ENCODE measurements at regions not wholly inside any gene's neighbourhood (a gene's known extent, or its start where the extent isn't known, plus 50 kb on each side); places are given as distances from the start of the nearest gene placed in this dataset.
"Not testable (repeated sequence)": the region's sequence is repeated elsewhere in the genome, so short reads cannot be mapped to it uniquely, and the experiment has no call there.

DNA sequence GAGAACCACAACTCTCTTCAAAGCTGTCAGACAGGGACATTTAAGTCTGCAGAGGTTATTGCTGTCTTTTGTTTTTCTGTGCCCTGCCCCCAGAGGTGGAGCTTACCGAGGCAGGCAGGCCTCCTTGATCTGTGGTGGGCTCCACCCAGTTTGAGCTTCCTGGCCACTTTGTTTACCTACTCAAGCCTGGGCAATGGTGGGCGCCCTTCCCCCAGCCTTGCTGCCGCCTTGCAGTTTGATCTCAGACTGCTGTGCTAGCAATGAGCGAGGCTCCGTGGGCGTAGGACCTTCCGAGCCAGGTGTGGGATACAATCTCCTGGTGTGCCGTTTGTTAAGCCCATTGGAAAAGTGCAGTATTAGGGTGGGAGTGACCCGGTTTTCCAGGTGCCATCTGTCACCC lies 822.1 kb downstream of the KCNMA1 start:
- DNase-seq: not testable (repeated sequence)

DNA sequence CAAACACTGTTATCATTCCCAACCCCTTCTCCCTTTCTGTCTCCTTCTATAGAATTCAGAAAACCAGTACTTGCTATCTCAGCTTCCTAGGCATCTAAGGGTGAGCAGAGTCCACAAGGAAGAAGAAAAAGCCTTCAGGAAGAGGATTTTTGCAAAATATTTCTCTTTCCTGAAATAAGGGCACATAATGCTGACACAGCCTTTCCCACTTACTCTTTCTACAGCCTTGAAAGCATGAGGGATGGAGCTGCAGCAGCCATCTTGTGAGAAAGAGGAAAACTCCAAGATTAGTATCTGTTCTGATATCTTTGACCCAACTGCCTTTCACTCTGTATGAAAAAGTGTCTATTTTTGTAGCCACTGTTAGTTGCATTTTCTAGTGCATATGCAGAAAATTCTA lies 826.2 kb downstream of the KCNMA1 start:
- DNase-seq: no peak

DNA sequence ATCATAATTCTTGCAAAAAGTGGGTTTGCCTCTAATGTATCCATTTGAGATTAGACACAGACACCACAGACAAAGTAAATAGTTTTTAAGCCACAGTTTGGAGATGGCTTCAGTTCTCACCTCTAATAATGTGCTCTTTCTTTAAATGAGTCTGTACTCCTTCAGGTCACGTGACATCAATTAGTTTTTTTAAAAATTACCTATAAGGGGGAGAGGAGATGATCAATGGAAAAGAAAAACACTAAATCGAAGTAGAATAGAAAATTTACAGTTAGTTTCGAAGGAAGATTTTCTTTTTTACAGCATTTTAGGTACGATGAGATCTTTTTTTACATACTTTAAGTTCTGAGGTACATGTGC lies 849.2 kb downstream of the KCNMA1 start:
- no peak for DNase-seq

DNA sequence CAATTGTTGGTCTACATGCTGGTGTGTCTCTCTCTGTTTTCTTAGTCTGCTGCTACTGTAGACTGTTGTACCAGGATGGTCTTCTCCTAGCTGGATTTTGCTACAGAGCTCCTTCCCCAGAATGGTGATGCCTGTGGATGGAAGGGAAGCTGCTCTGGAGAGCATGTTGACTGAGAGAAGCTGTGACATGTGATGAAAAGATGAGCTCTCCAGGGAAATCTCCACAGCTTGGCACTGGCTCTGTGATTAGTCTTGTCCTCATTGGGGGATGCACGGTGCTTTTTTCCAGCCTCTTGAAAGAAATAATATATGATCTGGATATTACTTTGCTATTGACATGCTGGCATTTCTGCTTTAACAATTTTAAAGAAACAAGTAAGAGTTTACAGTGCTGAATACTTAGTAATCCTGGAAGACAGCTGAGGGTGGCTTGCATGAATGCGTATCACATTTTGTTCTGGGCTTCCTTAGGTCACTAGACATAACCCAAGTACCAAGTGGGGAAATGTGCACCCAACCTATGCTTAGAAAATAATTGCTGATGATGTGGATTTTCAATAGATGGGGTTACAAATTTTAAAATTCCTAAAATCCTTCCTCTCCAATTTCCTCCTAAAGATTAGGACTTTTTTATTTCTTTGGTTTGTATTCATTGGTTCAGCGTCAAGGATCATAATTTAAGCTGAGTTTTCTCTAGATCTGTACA lies 849.7 kb downstream of the KCNMA1 start:
- no peak for DNase-seq

DNA sequence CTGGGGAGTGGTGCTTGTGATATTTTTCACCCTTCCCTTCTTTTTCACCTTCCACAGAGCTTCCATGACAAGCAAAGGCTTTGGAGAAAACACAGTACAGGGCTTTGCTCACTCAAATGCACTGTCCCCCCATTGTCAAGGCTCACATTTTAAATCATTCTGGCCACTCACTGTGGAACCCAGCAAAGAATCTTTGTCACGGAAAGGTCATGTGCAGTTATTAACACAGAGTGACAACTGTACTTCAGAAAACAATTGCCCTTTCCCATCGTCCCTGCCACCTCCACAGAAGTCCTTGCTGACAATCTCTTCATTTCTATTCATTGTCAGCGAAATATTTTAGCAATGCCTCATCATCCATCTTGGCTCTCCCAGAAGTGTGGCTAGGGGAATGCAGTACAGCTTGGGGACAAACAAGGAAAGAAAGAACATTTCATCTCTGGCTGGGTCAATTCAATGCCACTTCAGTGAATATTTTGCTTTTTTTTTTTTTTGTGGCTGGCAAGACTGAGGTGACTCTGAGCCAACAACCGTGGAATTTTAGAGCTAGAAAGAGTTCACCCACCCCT lies 851.0 kb downstream of the KCNMA1 start:
- peak; percentile 5 for DNase-seq

DNA sequence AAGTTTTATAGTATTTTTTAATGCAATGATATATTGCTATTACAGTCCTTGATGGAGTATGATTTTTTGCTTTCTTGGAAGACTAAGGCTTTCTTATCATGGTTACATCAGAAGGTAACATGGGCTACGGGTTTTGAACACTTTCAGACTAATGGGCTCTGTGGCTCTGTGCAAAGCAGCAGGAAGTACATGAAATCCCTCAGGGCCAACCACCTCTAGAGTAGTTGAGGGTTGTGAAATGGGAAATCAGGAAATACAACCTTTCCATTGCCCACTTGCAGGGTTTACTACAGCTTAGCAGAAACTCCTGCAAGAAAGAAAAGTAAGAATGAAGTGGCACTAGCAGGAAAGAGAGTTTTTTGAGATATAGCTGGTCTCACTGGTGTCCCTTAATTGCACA lies 853.5 kb downstream of the KCNMA1 start:
- DNase-seq: no peak

DNA sequence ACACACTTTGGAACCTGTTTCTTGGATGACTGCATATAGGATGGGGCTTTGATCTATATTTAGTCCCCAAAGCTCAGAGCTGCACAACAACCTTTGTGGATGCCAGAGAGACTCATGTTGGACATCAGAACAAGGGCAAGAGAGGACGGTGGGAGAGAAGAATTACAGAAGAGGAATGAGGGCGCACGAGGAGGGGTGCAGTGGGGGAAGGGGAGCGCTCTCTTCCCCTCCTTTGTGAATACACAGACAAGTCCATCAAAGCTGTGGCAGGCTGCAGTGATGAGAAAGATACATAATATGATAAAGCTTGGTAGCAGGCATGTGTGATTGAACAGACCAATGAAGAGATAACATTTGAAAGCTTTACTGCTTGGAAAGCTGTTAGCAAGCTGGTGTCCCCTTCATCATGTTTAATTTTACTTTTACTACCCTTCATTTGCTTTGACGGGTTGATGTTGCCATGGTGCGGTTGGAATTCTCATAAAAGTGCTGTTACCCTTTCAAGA lies 857.8 kb downstream of the KCNMA1 start:
- no peak for DNase-seq

DNA sequence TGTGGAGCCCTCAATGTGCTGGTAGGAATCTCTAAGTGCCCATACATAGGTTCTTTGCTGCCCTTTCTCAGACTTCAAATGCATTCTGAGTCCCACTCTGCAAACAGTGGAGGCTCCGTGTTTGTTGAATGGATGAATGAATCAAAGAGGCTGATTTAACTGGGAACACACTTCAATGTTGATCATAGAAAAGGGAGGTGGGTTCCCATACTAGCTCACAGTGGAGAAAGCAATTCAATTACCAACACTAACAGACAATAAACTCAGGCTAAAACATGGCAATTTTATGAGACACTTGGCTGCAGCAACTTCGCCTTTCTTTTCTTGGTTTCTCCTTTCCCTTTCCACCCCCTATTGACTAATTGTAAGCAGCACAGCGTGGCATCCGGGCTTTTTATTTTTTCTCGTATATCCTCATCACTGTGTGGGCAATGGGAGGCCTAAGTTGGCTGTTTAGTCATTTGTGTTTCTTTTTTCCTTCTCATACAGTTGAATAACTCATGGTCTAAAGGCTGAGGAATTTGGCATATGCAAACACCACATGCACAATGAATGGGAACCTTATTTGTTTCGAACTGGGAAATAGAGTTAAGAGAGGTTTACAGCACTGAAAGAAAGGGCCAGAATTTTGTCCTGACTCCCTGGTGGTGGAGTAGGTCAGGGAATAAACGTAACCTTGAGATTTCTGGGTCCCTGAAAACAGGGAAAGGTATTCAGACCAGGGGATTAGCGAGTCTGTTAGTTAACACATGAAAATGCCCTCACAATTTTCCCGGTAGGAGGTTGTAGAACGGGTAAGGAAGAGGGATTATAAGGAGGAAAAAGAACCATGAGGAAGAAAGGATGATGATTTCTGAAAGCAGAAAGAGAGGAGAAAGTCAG lies 858.5 kb downstream of the KCNMA1 start:
- DNase-seq: peak; percentile 69

DNA sequence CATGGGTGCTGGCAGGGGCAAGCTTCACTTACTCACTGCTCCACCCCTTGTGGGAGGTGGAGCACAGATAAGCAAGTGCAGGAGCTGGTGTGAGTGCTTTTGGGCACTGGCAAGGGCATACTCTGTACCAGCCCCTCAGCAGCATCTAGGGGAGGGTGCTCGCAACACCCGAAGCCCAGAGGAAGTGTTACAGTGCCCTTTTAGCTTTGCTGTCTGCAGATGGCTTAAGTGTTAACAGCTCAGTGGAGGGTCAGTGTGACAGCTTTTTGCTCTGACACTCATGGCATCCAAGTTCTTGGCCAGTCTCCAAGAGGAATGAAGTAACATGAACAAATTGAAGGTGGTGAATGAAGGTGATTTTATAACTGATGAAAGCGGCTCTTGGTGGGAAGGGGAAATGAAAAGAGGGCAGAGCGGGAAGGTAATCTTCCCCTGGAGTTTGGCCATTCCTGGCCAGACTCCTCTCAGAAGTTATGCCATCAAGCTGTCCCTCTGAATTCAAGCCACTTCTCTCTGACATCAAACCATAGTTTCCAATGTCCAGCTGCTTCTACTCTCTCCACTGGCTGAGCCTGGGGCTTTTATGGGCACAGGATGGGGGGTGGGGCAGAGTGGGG lies 862.5 kb downstream of the KCNMA1 start:
- DNase-seq: no peak

DNA sequence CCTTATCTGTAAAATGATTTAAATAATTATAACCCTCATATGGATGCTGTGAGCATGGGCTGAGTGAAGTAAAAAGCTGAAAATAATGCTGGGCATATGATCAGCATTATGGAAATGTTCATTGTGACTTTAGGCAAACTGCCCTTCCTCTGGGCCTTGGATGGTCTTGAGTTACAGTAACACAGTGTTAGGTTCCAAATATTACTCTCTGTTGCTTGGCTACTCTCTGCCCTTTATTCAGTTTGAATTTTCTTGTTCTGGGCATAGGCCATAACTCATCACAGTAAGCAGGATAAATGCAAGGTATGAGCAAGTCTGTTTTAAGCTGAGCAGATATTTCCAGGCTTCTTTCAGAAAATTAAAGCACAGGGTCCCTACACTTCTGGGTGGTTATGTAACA lies 868.0 kb downstream of the KCNMA1 start:
- DNase-seq: no peak

DNA sequence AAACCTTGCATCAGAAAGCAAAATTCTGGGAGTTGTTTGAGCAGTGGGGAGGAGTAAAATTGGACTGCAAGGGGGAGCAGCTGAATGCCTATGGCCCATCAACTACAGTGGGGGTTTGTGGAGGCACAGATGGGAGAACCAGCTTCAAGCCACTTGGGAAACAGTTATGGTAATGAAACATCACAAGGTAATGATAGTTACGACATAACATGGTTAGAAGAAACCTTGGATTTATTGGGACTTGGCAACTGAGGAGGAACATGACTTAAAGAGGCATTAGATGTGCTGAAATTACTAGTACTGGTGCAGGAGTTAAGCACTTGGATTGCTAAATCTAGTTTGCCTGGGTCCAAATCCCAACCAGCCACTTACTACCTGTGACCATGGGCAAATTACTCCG lies 868.4 kb downstream of the KCNMA1 start:
- DNase-seq: peak; percentile 11

DNA sequence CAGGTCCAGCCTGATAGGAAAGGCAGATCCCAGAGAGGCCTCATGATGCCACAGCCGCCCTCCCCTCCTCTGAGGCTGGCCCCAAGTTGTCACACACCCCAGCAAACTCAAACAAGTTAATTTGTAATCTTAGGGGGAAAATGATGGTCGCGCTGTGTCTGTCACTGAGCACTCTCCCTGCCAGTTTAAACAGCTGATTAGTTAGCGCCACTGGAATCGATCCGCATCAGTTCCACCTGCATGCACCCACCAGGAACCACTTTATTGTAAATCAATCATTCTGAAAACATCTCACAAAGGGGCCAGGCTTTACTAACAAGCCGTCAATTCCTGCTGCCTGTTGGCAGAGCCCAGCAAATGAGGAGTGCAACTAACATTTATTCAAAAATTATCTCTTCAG lies 870.9 kb downstream of the KCNMA1 start:
- no peak for DNase-seq

DNA sequence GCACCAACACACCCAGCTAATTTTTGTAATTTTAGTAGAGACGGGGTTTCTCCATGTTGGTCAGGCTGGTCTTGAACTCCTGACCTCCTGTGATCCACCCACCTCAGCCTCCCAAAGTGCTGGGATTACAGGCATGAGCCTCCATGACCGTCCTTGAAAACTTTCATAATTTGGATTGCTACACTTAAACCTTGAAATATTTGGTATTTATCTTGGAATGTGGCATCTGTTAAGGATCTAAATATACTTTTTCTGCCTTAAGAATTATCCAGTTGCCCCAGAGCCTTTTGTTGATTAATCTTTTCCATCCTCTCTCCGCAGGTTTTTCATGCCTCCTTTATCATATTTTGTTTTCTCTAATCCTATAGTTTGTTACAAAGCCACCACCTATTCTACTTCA lies 872.7 kb downstream of the KCNMA1 start:
- not testable (repeated sequence) for DNase-seq

DNA sequence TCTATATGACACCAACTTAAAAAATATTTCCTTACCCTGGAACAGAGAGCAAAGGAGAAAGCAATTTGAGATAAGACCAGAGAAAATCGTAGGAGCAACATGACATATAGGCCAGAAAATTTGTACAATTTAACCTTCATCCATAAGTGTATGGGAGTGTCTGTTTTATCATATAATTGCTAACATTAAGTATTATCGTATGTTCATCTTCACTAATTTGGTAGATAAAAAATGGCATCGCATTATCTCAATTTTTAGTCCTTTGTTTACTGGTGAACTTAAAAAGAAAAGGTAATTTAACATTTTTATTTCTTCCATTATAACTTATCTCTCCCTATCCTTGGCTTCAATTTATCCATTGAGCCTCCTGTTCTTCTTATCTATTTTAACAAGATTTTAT lies 873.4 kb downstream of the KCNMA1 start:
- no peak for DNase-seq

DNA sequence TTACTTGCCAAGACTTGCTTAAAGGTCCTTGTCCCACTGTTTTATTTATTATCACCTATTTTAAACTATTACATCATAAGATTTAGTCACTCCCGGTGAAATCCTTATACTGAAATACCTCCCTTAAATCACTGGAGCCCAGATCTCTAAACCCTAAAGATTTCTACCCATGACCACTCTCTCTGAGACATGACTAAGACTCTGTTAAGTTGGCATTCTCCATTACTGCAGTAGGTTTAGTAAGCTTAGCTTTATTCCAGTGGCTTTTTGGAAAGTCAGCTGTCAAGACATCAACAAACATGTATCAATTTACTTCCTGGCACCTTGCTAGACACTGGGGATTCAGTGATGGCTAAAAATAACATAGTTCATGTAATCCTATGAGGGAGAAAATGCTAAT lies 874.2 kb downstream of the KCNMA1 start:
- DNase-seq: no peak

DNA sequence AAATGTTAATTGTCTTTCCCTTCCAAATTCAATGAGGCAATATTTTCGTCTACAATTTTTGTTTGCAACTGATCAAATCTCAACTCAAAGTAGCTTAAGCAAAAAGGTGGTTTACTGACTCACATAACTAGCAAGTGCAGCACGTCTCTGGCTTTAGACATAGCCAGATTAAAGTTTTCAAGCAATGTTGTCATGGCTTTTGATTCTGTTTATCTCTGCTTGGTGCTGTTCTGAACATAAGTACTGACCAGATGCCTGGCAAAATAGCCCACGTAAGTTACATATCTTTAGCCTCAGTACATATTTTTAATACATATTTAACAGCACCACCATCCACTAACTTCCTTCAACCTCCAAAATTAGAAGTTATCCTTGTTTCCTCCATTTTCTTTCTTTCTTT lies 877.9 kb downstream of the KCNMA1 start:
- DNase-seq: no peak

DNA sequence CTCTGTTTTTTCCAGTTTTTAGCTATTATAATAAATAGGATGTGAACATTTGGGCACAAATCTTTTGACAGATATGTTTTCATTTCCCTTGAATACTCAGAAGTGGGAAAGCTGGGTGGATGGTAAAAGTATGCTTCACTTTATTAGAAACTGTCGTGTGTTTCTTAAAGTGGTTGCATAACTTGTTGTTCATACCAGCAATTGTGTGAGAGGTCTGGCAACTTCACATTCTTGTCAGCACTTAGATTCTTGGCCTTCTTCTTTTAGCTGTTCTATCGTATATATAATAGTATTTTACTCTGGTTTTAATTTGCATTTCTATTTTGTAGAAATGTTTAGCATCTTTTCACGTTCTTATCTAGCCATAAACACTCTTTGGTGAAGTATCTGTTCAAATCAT lies 894.4 kb downstream of the KCNMA1 start:
- no peak for DNase-seq

DNA sequence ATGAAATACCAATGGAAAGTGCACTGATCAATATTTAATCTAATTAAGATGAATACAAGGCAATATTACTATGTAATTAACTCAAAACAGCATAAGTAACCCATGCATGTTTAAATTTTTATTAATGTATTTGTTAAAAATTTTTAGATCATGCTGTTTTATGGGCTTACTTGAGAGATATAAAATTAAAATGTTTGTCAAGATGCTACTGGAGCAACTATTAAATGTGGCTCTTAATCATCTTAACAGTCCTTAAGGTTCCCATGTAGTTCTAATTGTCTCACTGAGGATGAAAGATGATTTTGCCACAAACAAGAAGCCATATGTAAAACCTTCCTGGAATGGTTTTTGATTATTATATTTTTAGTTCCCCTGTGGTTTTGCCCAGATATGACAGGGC lies 897.1 kb downstream of the KCNMA1 start:
- no peak for DNase-seq

DNA sequence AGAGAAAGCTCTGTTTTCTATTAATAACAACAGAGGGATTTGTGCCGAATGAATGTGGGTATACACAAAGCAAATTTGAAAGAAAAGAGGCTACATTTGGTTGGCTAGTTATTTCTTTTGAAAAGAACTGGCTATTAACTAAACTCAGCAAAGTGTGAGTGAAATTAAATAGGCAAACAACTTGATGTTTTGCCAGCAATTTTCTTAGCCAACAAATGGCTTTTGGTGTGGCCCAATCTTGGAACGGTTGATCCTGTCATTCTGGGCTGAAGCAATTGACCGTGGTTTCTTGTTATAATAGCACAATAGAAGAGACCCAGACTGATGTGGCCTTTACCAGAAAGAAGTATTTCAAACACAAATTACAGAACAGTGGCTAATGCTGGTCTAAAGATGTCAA lies 898.6 kb downstream of the KCNMA1 start:
- no peak for DNase-seq

DNA sequence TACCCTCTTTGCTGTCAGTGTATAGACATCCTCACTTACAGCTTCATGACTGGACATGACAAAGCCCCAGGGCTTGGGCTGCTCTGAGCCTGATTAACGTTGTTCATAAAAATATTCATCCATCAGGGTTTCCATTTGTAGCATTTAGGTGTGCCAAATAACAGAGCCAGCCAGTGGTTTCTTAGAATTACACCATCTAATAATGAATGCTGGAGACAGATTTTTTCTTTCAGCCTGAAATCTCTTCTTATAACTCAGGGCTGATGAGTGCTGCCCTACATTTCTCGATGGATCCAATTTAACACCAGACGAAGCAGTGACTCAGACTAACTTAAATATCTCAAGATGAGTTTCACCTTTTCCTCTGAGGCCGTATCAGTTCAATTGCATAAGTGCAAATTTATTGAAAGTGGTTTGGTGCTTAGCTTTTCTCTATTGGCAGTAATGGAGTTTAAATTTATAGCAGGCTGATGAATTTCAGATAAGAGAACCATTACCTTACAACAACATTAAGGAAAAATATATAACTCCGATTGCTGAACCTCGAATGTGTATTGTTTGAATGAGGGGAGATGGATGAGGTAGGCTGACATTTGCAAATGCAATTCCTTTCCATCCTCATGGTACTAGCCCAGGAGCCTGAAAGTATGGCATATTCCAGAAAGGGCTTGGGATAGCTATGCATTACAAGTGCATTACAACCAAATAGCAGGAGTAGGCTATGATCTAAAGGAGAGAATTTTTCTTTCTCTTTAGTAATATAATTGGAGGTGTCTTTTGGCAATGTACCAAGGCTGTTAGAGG lies 900.6 kb downstream of the KCNMA1 start:
- peak; percentile 20 for DNase-seq

DNA sequence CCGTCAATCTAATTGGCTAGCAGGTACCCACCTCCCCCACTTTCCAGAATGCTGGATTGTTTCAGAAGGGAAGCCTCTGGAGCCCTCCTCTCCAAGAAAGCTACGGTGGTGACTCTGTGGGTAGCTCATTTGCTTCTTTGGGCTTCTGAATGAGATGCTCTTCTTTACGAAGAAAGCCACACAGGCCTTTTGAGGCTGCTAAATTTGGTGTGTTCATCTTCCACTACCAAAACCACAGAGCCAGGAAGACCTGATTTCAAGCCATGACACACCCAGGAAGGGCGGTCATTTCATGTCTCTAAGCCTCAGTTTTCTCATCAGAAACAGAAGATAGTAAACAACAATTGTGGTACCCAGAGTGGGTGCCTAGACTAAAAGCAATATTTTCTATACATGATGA lies 901.2 kb downstream of the KCNMA1 start:
- no peak for DNase-seq

DNA sequence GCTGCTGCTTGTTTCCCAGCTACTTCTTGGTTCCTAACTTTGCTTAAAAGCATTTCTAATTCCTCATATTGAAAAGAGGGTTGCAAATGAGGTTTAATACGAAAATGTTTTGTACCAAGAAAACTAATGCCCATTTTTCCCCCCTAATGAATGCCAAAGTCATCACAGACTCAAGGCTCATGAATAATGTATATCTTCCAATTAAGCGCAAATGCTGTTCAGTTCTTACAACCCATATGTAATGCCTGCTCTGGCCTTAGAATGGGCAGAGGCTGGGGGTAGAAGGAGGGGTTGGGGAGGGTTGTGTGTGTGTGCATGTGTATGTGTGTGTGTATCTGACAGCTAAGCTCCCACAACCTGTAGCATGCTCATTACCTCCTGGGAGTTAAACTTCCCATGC lies 901.7 kb downstream of the KCNMA1 start:
- no peak for DNase-seq

Data from fibroblast of skin of right quadriceps (primary cell).